Liver (tissue), 8 donors: ENCODE measurements at regions not wholly inside any gene's neighbourhood (a gene's known extent, or its start where the extent isn't known, plus 50 kb on each side); places are given as distances from the start of the nearest gene placed in this dataset.

Experiments used
- DNase-seq: peaks from one replicate; pipeline ENCODE4 v3.0.0-alpha.2; 2017; ENCODE audit warnings: low spot score
- H3K27ac ChIP-seq, 2 donors: one replicate each; pipeline ENCODE4 v1.7.0; 2013; ENCODE audit warnings: inconsistent platforms in 2 of 2, low read length in 2 of 2, control low read depth in 1 of 2, low read depth in 1 of 2, mild to moderate bottlenecking in 1 of 2
- H3K27me3 ChIP-seq, 4 donors: one replicate each; pipeline versions ENCODE4 v1.6.1 to v1.7.0; 2013; ENCODE audit warnings: low read length in 3 of 4, inconsistent platforms in 1 of 4, mild to moderate bottlenecking in 1 of 4, moderate library complexity in 1 of 4; ENCODE audit not compliant: control insufficient read depth in 4 of 4, insufficient read depth in 4 of 4
- H3K36me3 ChIP-seq, 4 donors: one replicate each; pipeline versions ENCODE4 v1.6.1 to v1.7.0; 2013; ENCODE audit warnings: low read length in 3 of 4, mild to moderate bottlenecking in 3 of 4, low read depth in 1 of 4, moderate library complexity in 1 of 4; ENCODE audit not compliant: control insufficient read depth in 4 of 4, insufficient read depth in 3 of 4
- H3K4me1 ChIP-seq, 4 donors: one replicate each; pipeline versions ENCODE4 v1.6.1 to v1.7.0; 2013; ENCODE audit warnings: low read length in 3 of 4, mild to moderate bottlenecking in 3 of 4, moderate library complexity in 1 of 4; ENCODE audit not compliant: control insufficient read depth in 4 of 4, insufficient read depth in 4 of 4
- H3K4me3 ChIP-seq, 3 donors: one replicate each; pipeline versions ENCODE4 v1.6.1 to v1.7.0; 2013; ENCODE audit warnings: low read length in 3 of 3, control low read depth in 1 of 3, low read depth in 1 of 3, mild to moderate bottlenecking in 1 of 3
- H3K9ac ChIP-seq, 2 donors: one replicate each; pipeline ENCODE4 v1.7.0; 2013; ENCODE audit warnings: low read length in 2 of 2, mild to moderate bottlenecking in 2 of 2, moderate library complexity in 2 of 2, control low read depth in 1 of 2, low read depth in 1 of 2
- H3K9me3 ChIP-seq, 4 donors: one replicate each; pipeline versions ENCODE4 v1.6.1 to v1.7.0; 2013; ENCODE audit warnings: low read length in 3 of 4; ENCODE audit not compliant: control insufficient read depth in 4 of 4
- ATF3 ChIP-seq: IDR thresholded peaks from 2 replicates; pipeline ENCODE4 v1.6.1; 2016; ENCODE audit warnings: antibody characterized with exemption
- CTCF ChIP-seq: fragments of 150-350 bp; IDR thresholded peaks from 2 replicates; pipeline ENCODE4 v1.5.1; 2017; ENCODE audit warnings: improper control_type of control experiment, low read depth, low read length; ENCODE audit not compliant: missing input control
- FOXA2 ChIP-seq: IDR thresholded peaks from 2 replicates; pipeline ENCODE4 v1.6.1; 2016; ENCODE audit warnings: antibody characterized with exemption
- GABPA ChIP-seq, 2 donors: IDR thresholded peaks in 1 of 2; conservative IDR thresholded peaks in 1 of 2; 2 replicates each; pipeline ENCODE4 v1.6.1; 2016; ENCODE audit warnings: antibody characterized with exemption in 2 of 2, mild to moderate bottlenecking in 1 of 2, moderate library complexity in 1 of 2
- HNF4A ChIP-seq, 2 donors: conservative IDR thresholded peaks; 2 replicates each; pipeline ENCODE4 v1.6.1; 2016; ENCODE audit warnings: antibody characterized with exemption in 2 of 2, mild to moderate bottlenecking in 2 of 2
- HNF4G ChIP-seq: IDR thresholded peaks from 2 replicates; pipeline ENCODE4 v1.6.1; 2016; ENCODE audit warnings: antibody characterized with exemption
- JUND ChIP-seq, 2 donors: IDR thresholded peaks; 2 replicates each; pipeline ENCODE4 v1.6.1; 2016; ENCODE audit warnings: antibody characterized with exemption in 2 of 2
- MAX ChIP-seq: IDR thresholded peaks from 2 replicates; pipeline ENCODE4 v1.6.1; 2016; ENCODE audit warnings: antibody characterized with exemption
- NR2F2 ChIP-seq: IDR thresholded peaks from 2 replicates; pipeline ENCODE4 v1.6.1; 2016; ENCODE audit warnings: antibody characterized with exemption
- RAD21 ChIP-seq, 2 donors: IDR thresholded peaks; 2 replicates each; pipeline ENCODE4 v1.6.1; 2016; ENCODE audit warnings: antibody characterized with exemption in 2 of 2, mild to moderate bottlenecking in 2 of 2
- RXRA ChIP-seq, 2 donors: IDR thresholded peaks; 2 replicates each; pipeline ENCODE4 v1.6.1; 2017 to 2018; ENCODE audit warnings: antibody characterized with exemption in 2 of 2, mild to moderate bottlenecking in 1 of 2
- SP1 ChIP-seq: IDR thresholded peaks from 2 replicates; pipeline ENCODE4 v1.6.1; 2018; ENCODE audit warnings: antibody characterized with exemption, mild to moderate bottlenecking
- TAF1 ChIP-seq: conservative IDR thresholded peaks from 2 replicates; pipeline ENCODE4 v1.6.1; 2016; ENCODE audit warnings: antibody characterized with exemption, mild to moderate bottlenecking
- YY1 ChIP-seq: IDR thresholded peaks from 2 replicates; pipeline ENCODE4 v1.6.1; 2016; ENCODE audit warnings: antibody characterized with exemption, mild to moderate bottlenecking
- ZBTB33 ChIP-seq: IDR thresholded peaks from 2 replicates; pipeline ENCODE4 v1.6.1; 2016; ENCODE audit warnings: antibody characterized with exemption
- WGBS: extraction: QIAGEN DNeasy Blood & Tissue Kit; methylation state at CpG from one replicate; pipeline ENCODE4 v1.1.7; 2013; 5-methylcytosine and 5-hydroxymethylcytosine counted together
- donor health status: healthy.
- donor health status: healthy.
- donor health status: healthy.
- donor health status: healthy.
- donor health status: healthy.

GRCh38 chr15:36256404-36256807 is 323.0 kb upstream of the CDIN1 start:
- H3K27ac ChIP-seq = no peak overlapping the region
- H3K4me1 ChIP-seq = no peaks in the 10 kb centered on the region
- H3K36me3 ChIP-seq = no peaks in the 10 kb centered on the region
- DNase-seq = no peak
- 83% methylated on average over 1 of the region's 1 CpG for WGBS
- no peaks in the 10 kb centered on the region for H3K27me3 ChIP-seq
- H3K9ac ChIP-seq = no peak overlapping the region
- no peaks in the 10 kb centered on the region for H3K9me3 ChIP-seq
- no peak overlapping the region for H3K4me3 ChIP-seq
- TF ChIP-seq GABPA (IDR thresholded peaks at IDR 0.05 in 1 of 2, conservative IDR thresholded peaks at IDR 0.05 in 1 of 2) (no peak), HNF4G (no peak), RXRA (IDR thresholded peaks at IDR 0.05) (no peak), NR2F2 (no peak), SP1 (no peak), FOXA2 (no peak), ZBTB33 (no peak), RAD21 (IDR thresholded peaks at IDR 0.05) (no peak), YY1 (no peak), ATF3 (no peak)

DNA sequence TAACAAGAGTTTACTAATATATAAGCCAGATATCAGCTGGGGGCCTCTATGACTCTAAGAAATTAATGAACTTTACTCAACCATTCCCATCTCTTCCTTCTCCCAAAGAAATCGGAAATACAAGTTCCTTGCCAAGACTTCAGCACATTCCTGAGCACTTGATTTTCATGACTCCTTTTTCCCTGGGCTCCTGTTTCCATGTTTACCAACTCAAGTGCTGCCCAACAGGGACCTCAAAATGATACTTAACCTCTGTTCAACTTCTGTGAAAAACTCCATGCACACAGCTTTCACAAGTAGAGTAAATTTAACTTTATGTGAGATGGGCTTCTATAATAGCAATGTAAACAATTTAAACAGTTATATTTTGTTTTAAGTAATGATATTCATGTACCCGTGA is 315.8 kb upstream of the CDIN1 start:
- Histone ChIP-seq H3K27me3 (no peaks in the 10 kb centered on the region), H3K27ac (no peak overlapping the region), H3K4me1 (no peaks in the 10 kb centered on the region), H3K36me3 (no peaks in the 10 kb centered on the region), H3K9me3 (no peaks in the 10 kb centered on the region), H3K4me3 (no peak overlapping the region), H3K9ac (no peak overlapping the region)
- TF ChIP-seq HNF4A (conservative IDR thresholded peaks at IDR 0.05) = no peak
- no peak for TF ChIP-seq RXRA (IDR thresholded peaks at IDR 0.05)
- TF ChIP-seq JUND (IDR thresholded peaks at IDR 0.05) = no peak
- TF ChIP-seq GABPA (IDR thresholded peaks at IDR 0.05 in 1 of 2, conservative IDR thresholded peaks at IDR 0.05 in 1 of 2) = no peak
- TF ChIP-seq TAF1 = no peak
- TF ChIP-seq ZBTB33 = no peak
- TF ChIP-seq RAD21 (IDR thresholded peaks at IDR 0.05) = no peak
- TF ChIP-seq MAX = no peak
- TF ChIP-seq NR2F2 = no peak
- 74% methylated on average over 2 of the region's 2 CpGs for WGBS
- no peak for DNase-seq

DNA sequence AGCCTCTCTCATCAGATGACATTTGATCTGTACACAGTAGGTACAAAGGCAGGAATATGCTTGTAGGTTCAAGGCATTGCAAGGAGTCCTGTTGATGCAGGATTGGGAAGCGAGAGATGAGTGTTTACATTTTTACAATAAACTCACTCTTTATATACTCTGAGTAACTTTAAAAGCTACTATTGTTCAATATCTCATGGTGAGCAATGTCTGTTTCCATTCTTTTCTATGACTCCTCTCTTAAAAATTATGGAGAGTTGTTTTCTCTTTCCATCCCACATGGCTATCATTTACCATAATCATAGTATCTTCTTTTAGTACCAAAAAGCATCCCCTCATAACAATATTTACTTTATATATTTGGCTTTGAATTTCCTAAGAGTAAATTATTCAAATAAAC is 314.0 kb upstream of the CDIN1 start:
- TF ChIP-seq CTCF = no peak
- Histone ChIP-seq H3K4me1 (no peaks in the 10 kb centered on the region), H3K4me3 (no peak overlapping the region), H3K27me3 (no peaks in the 10 kb centered on the region), H3K27ac (no peak overlapping the region), H3K9me3 (no peaks in the 10 kb centered on the region), H3K9ac (no peak overlapping the region), H3K36me3 (no peaks in the 10 kb centered on the region)
- 88% methylated on average over 1 of the region's 1 CpG for WGBS
- DNase-seq = no peak
